ENCODE measurements at regions not wholly inside any gene's neighbourhood (a gene's known extent, or its start where the extent isn't known, plus 50 kb on each side); places are given as distances from the start of the nearest gene placed in this dataset.

GRCh38 chr7:36016648-36017047 is 136.4 kb upstream of the EEPD1 start:
- peaks cover 15 to 47% of the 10 kb centered on the region in 2 experiments for H3K27me3 ChIP-seq (ENCODE audit: control insufficient read depth in 2 of 2, insufficient read depth in 2 of 2, low read length in 2 of 2)
- ChIA-PET CTCF (ENCODE audit: low intra/inter-chr PET ratio) (no interaction called here), POLR2A (no interaction called here)
- TF ChIP-seq CLOCK (CRISPR knock-in tag; IDR thresholded peaks at IDR 0.05; ENCODE audit: borderline replicate concordance) (no peak), BCOR (IDR thresholded peaks at IDR 0.05) (no peak), MAFG (tag; conservative IDR thresholded peaks at IDR 0.05) (no peak), NR1H2 (CRISPR knock-in tag; IDR thresholded peaks at IDR 0.05) (no peak), ARID2 (IDR thresholded peaks at IDR 0.05) (no peak), HDAC6 (IDR thresholded peaks at IDR 0.05; ENCODE audit: low read depth, low read length) (no peak), RAD21 (CRISPR knock-in tag; conservative IDR thresholded peaks at IDR 0.05 in 1 of 2, IDR thresholded peaks at IDR 0.05 in 1 of 2) (no peak), CBX5 (IDR thresholded peaks at IDR 0.05; ENCODE audit: borderline replicate concordance, low read depth) (no peak)
- in situ Hi-C loops (cut with MboI), result no loop called here
- H3K4me3 ChIP-seq, result no peak overlapping the region
- no peak overlapping the region for H3K9ac ChIP-seq (ENCODE audit: insufficient read depth in 1 of 2, low read depth in 2 of 2, low read length in 2 of 2)
- no peak overlapping the region for H3K4me2 ChIP-seq (ENCODE audit: insufficient read depth, low read length)
- H4K20me1 ChIP-seq (replicated peaks; ENCODE audit: control insufficient read depth, insufficient read depth, low read length), result peaks cover 4% of the 10 kb centered on the region; the same call in 1 of the 2 replicates
- 2% methylated on average over 4 of the region's 4 CpGs for WGBS (ENCODE audit: insufficient coverage, low coverage, missing lambda C conversion rate)
- no peaks in the 10 kb centered on the region for H3K79me2 ChIP-seq (ENCODE audit: control insufficient read depth, insufficient read depth, low read length)
- no peaks in the 10 kb centered on the region for H3K4me1 ChIP-seq (replicated peaks in 1 of 2; ENCODE audit: control insufficient read depth in 2 of 2, insufficient read depth in 2 of 2, low read length in 2 of 2)
- ATAC-seq, result no peak
- no TSS peak for BruUV-seq (replicated peaks)
- no peak for FAIRE-seq
- no peaks in the 10 kb centered on the region for H3K36me3 ChIP-seq (ENCODE audit: control insufficient read depth, insufficient read depth, low read length)
- intact Hi-C loops (cut with micrococcal nuclease), result no loop called here
- DNase-seq (ENCODE audit: extremely low read depth in 1 of 4, low spot score in 3 of 4), result no peak
- no peaks in the 10 kb centered on the region for H3K9me3 ChIP-seq (replicated peaks; ENCODE audit: control insufficient read depth, insufficient read depth, low read depth, low read length)
- H3K27ac ChIP-seq (ENCODE audit: extremely low read depth, low read depth, low read length), result no peak overlapping the region
- H3K9me1 ChIP-seq (ENCODE audit: control insufficient read depth, insufficient read depth, low read length), result no peaks in the 10 kb centered on the region
- no peak overlapping the region for H2AFZ ChIP-seq (ENCODE audit: low read depth, low read length)
